MCF 10A (cell line): ENCODE measurements at regions not wholly inside any gene's neighbourhood (a gene's known extent, or its start where the extent isn't known, plus 50 kb on each side); places are given as distances from the start of the nearest gene placed in this dataset.

ENCODE experiments used
- BruUV-seq: library from RNA; stranded (reverse); fragments of 400-500 nt; replicated peaks from 2 replicates; lab custom pipeline; 2021; lab: Mats Ljungman, UMichigan
- CTCF ChIA-PET: fragments of 300-600 bp; sonication (Branson Sonifier 250); formaldehyde crosslinking; extraction: SDS; loops from one replicate; lab custom pipeline; 2021; ENCODE audit warnings: antibody characterized with exemption, inconsistent platforms; lab: Yijun Ruan, JAX
- POLR2A ChIA-PET: fragments of 300-600, 350-650 bp; sonication (Branson Sonifier 250); formaldehyde crosslinking; extraction: SDS; loops from one replicate; lab custom pipeline; 2020; ENCODE audit warnings: antibody characterized with exemption, inconsistent platforms; lab: Yijun Ruan, JAX
- DNase-seq: peaks from one replicate; pipeline ENCODE4 v3.0.0-alpha.2; 2018; ENCODE audit not compliant: unreplicated experiment
- H3K27ac Mint-ChIP-seq: one replicate; pipeline ENCODE4 v1.8.0; 2022; ENCODE audit warnings: mild to moderate bottlenecking, low read depth, mixed read lengths; ENCODE audit not compliant: unreplicated experiment
- H3K27me3 Mint-ChIP-seq: one replicate; pipeline ENCODE4 v1.8.0; 2022; ENCODE audit warnings: mixed read lengths; ENCODE audit not compliant: insufficient read depth, unreplicated experiment
- H3K36me3 Mint-ChIP-seq: one replicate; pipeline ENCODE4 v1.8.0; 2022; ENCODE audit warnings: mild to moderate bottlenecking, moderate library complexity, mixed read lengths; ENCODE audit not compliant: insufficient read depth, unreplicated experiment
- H3K4me1 Mint-ChIP-seq: one replicate; pipeline ENCODE4 v1.8.0; 2022; ENCODE audit warnings: mixed read lengths; ENCODE audit not compliant: insufficient read depth, unreplicated experiment
- H3K4me3 Mint-ChIP-seq: one replicate; pipeline ENCODE4 v1.8.0; 2022; ENCODE audit warnings: mild to moderate bottlenecking, moderate library complexity, mixed read lengths; ENCODE audit not compliant: unreplicated experiment
- H3K9me3 Mint-ChIP-seq: one replicate; pipeline ENCODE4 v1.8.0; 2022; ENCODE audit warnings: mixed read lengths; ENCODE audit not compliant: unreplicated experiment
- CTCF ChIP-seq: fragments of 200-600 bp; IDR thresholded peaks from one replicate; pipeline ENCODE4 v1.8.0; 2022; ENCODE audit warnings: antibody characterized with exemption, mild to moderate bottlenecking; ENCODE audit not compliant: unreplicated experiment
- intact Hi-C: fragments of 100-400 bp; cut with micrococcal nuclease; formaldehyde crosslinking; loops from 2 replicates; pipeline ENCODE4 v1.14.1; 2022

- no peaks in the 10 kb centered on the region for H3K27me3 Mint-ChIP-seq
- no peak overlapping the region for H3K27ac Mint-ChIP-seq
- peaks cover 11% of the 10 kb centered on the region for H3K9me3 Mint-ChIP-seq
- DNase-seq, result no peak
- intact Hi-C loops, result loop anchor here (5.0 kb wide), 1 partner anchor 703 kb away; no protein-coding TSS in a partner anchor
- no peak overlapping the region for H3K4me3 Mint-ChIP-seq
- POLR2A ChIA-PET, result no interaction called here
- peaks cover 10% of the 10 kb centered on the region for H3K4me1 Mint-ChIP-seq
- H3K36me3 Mint-ChIP-seq, result no peaks in the 10 kb centered on the region
- no TSS peak for BruUV-seq
- CTCF ChIA-PET, result interaction anchor here (1.6 kb wide), 1 partner anchor 16 kb away, joined by 5 read pairs; no protein-coding TSS in a partner anchor
- no peak for TF ChIP-seq CTCF
These were observed 414.7 kb upstream of the NAALADL2 start for GRCh38 chr3:174444391-174444790.

- ChIA-PET CTCF (no interaction called here), POLR2A (no interaction called here)
- no peaks in the 10 kb centered on the region for H3K4me1 Mint-ChIP-seq
- TF ChIP-seq CTCF, result no peak
- no peak overlapping the region for H3K4me3 Mint-ChIP-seq
- DNase-seq, result no peak
- H3K9me3 Mint-ChIP-seq, result peaks cover 29% of the 10 kb centered on the region
- H3K27ac Mint-ChIP-seq, result no peak overlapping the region
- H3K36me3 Mint-ChIP-seq, result no peaks in the 10 kb centered on the region
- BruUV-seq, result no TSS peak
- H3K27me3 Mint-ChIP-seq, result no peaks in the 10 kb centered on the region
- intact Hi-C loops, result no loop called here
These were observed 401.4 kb upstream of the NAALADL2 start for GRCh38 chr3:174457758-174458157.

GRCh38 chr3:174460831-174461230, 398.3 kb upstream of the NAALADL2 start:
- no peak for DNase-seq
- no peak overlapping the region for H3K4me3 Mint-ChIP-seq

GRCh38 chr3:174462916-174463315, 396.2 kb upstream of the NAALADL2 start:
- Mint-ChIP-seq H3K36me3 (no peaks in the 10 kb centered on the region), H3K4me3 (no peak overlapping the region), H3K4me1 (no peaks in the 10 kb centered on the region), H3K27ac (no peak overlapping the region), H3K9me3 (no peaks in the 10 kb centered on the region), H3K27me3 (no peaks in the 10 kb centered on the region)
- ChIA-PET POLR2A (no interaction called here), CTCF (interaction anchor here (0.6 kb wide), 1 partner anchor 474 kb away, joined by 3 read pairs; no protein-coding TSS in a partner anchor)
- no peak for TF ChIP-seq CTCF
- DNase-seq, result no peak
- no TSS peak for BruUV-seq
- intact Hi-C loops, result no loop called here

More at GRCh38 chr3:174460831-174461230, 398.3 kb upstream of the NAALADL2 start:
- ChIA-PET CTCF (interaction anchor here (0.5 to 1.1 kb wide), 4 partner anchors 17 to 909 kb away, joined by 3 to 5 read pairs (median 4); no protein-coding TSS in a partner anchor), POLR2A (no interaction called here)
- BruUV-seq, result no TSS peak
- H3K27ac Mint-ChIP-seq, result no peak overlapping the region
- TF ChIP-seq CTCF, result no peak
- H3K27me3 Mint-ChIP-seq, result no peaks in the 10 kb centered on the region
- peaks cover 6% of the 10 kb centered on the region for H3K9me3 Mint-ChIP-seq
- H3K4me1 Mint-ChIP-seq, result no peaks in the 10 kb centered on the region
- no peaks in the 10 kb centered on the region for H3K36me3 Mint-ChIP-seq
- intact Hi-C loops, result no loop called here
